GM12892 (cell line): ENCODE measurements at regions not wholly inside any gene's neighbourhood (a gene's known extent, or its start where the extent isn't known, plus 50 kb on each side); places are given as distances from the start of the nearest gene placed in this dataset.

Source experiments
- POLR2A ChIP-seq: IDR thresholded peaks from 2 replicates; pipeline ENCODE4 v1.6.1; 2011; ENCODE audit warnings: low read depth, low read length, control low read depth
- POLR2AphosphoS5 ChIP-seq: IDR thresholded peaks from 2 replicates; pipeline ENCODE4 v1.6.1; 2011; ENCODE audit warnings: low read depth, low read length, control low read depth
- TAF1 ChIP-seq: IDR thresholded peaks from 2 replicates; pipeline ENCODE4 v1.6.1; 2011; ENCODE audit warnings: low read depth, mild to moderate bottlenecking, control low read depth, low read length, borderline replicate concordance

DNA sequence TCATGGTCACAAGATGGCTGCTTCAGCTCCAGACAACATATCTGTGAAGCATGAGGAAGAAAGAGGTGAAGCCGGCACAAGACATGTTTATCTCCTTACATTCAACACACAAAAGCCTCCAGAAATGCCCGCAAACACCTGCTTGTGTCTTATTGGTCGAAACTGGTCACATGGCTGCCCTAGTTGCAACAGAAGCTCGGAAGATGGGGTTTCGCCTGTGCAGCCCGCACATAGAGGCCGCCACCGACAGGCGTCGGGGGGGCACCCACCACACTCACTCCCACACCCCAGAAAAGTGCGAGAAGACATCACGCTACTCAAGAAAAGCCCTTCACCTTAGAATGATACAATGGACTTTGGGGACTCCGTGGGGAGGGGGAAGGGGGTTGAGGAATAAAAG is 63.0 kb upstream of the MGMT start:
- TF ChIP-seq POLR2AphosphoS5 (no peak), TAF1 (no peak), POLR2A (no peak)
